GM12865 (cell line): ENCODE measurements at regions not wholly inside any gene's neighbourhood (a gene's known extent, or its start where the extent isn't known, plus 50 kb on each side); places are given as distances from the start of the nearest gene placed in this dataset.

Experiments used
- DNase-seq: peaks from one replicate; pipeline ENCODE4 v3.0.0; 2010; ENCODE audit warnings: low read depth
- H3K4me3 ChIP-seq: 2 replicates; pipeline ENCODE4 v1.5.1; 2011; ENCODE audit warnings: mild to moderate bottlenecking, low read depth, low read length, control low read depth
- TF ChIP-seq, protein P1 (sequence below): IDR thresholded peaks from 2 replicates; pipeline ENCODE4 v1.5.1; 2011; ENCODE audit warnings: low read length, control low read depth, low read depth, inconsistent platforms; ENCODE audit not compliant: insufficient read depth; ENCODE audit errors: missing control alignments

DNA sequence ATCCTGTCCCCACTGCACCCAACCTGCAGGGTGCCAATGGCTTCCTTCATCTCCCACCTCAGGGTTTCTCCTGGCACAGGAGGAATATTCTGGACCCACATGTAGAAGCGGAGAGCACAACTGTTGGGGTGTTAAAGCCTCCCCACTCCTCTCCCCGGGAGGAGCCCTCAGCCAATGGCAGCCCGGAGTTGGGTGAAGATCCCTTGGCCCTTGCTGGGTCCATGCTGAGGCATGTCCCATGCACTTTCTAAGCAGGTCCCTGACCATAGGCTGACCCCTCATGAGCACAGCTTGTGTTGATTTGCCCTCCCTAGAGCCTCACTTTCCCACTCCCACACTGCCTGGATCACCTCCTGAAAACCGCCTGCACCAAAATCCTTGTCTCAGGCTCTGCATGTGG, 97.2 kb upstream of the PMEPA1 start:
- no peak overlapping the region for H3K4me3 ChIP-seq
- DNase-seq: no peak
- TF ChIP-seq, protein P1, sequence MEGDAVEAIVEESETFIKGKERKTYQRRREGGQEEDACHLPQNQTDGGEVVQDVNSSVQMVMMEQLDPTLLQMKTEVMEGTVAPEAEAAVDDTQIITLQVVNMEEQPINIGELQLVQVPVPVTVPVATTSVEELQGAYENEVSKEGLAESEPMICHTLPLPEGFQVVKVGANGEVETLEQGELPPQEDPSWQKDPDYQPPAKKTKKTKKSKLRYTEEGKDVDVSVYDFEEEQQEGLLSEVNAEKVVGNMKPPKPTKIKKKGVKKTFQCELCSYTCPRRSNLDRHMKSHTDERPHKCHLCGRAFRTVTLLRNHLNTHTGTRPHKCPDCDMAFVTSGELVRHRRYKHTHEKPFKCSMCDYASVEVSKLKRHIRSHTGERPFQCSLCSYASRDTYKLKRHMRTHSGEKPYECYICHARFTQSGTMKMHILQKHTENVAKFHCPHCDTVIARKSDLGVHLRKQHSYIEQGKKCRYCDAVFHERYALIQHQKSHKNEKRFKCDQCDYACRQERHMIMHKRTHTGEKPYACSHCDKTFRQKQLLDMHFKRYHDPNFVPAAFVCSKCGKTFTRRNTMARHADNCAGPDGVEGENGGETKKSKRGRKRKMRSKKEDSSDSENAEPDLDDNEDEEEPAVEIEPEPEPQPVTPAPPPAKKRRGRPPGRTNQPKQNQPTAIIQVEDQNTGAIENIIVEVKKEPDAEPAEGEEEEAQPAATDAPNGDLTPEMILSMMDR: no peak

DNA sequence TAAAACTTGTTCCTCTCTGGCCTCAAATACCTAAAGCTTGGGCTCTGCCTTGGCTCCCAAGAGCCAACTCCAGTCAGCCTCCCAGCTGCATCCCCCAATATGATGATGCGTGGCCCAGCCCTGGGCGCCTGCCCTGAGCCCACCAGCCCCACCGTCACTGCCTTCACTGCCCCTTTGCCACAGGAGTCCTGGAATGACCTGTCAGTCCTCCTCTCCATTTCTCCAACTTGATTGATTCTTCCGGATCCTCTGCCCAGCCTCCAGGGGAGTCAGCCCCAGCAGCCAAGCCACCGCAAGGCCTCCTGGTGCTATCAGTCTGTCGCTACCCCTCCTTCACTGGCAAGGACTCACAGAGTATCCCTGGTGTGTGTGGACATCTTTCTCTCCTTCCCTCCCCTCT, 96.7 kb upstream of the PMEPA1 start:
- H3K4me3 ChIP-seq: no peak overlapping the region
- TF ChIP-seq, protein P1: no peak
- DNase-seq: no peak

DNA sequence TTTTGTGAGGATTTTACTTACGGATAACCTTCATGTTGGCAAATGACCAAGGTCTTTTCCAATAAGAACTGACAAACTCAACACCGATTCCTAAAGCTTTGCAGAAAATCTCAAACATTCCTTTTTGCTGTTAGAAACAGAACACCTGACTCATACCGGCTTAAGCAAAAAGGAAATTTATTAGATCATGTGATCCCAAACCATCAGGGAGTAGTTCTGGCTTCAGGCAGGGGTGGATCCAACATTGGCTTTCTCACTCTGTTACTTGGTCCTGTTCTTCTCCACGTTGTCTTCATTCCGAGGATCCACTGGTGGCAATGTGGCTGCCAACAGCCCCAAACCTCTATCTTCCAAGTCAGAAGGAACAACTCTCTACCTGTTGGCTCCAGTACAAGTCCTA, 95.9 kb upstream of the PMEPA1 start:
- TF ChIP-seq, protein P1: no peak
- DNase-seq: no peak
- H3K4me3 ChIP-seq: no peak overlapping the region

DNA sequence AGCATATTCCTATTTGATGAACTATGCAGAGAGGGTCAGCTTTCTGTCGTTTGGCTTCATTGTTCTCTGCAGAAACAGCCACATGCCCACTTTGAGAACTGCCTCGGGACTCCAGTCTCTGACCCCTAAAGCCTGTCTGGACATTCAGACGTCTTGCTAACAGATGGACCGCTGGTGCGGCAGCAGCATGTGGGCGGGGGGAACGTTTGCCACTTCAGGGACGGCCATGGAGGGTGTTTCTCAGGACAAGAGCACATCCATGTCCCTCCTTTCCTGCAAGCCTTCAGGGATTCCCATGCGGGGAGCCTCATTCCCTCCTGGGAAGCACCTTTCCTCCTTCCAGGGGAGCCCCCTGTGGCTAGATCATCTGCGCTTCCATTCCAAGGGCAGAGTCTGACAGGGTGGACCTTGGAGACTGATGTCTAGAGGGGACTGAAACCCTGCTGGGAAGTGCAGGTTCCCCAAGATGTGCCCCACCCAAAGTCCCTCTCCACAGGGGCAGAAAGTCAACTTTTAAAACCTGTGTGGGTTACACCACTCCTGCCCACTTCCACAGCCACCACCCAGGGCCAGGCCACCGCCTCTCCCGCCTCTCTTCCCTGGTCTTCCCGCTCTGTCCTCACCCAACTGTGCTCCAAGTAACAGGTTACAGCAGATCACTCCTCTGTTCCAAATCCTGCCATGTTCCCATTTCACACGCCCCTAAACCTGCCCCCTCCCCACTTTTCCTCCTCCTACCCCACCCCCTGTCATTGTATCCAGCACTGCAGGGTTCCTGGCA, 94.8 kb upstream of the PMEPA1 start:
- DNase-seq: no peak
- H3K4me3 ChIP-seq: no peak overlapping the region
- TF ChIP-seq, protein P1: no peak

DNA sequence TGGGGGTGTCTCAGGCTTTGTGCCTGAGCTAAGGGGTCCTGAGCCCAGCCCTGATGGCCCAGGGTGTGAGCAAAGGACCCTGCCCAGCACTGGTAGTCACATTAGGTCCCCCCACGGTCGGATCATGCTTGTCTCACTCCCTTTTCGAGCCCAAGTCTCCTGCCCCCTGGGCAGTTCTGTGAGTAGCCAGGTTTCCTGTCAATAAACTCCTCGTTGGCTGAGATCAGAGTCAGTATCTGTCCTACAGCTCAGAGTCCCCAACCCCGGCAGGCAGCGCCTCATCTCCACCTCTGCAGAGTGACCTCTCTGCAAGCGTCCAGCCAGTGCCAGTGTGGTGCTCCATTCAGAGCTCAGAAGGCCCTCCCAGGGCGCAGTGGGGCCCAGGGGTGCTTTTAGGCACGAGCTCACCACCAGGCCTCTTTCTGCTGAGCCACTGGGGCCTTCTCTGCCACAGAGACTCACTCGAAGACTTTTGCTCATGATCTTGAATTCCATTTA, 93.7 kb upstream of the PMEPA1 start:
- TF ChIP-seq, protein P1: no peak
- no peak for DNase-seq
- no peak overlapping the region for H3K4me3 ChIP-seq

DNA sequence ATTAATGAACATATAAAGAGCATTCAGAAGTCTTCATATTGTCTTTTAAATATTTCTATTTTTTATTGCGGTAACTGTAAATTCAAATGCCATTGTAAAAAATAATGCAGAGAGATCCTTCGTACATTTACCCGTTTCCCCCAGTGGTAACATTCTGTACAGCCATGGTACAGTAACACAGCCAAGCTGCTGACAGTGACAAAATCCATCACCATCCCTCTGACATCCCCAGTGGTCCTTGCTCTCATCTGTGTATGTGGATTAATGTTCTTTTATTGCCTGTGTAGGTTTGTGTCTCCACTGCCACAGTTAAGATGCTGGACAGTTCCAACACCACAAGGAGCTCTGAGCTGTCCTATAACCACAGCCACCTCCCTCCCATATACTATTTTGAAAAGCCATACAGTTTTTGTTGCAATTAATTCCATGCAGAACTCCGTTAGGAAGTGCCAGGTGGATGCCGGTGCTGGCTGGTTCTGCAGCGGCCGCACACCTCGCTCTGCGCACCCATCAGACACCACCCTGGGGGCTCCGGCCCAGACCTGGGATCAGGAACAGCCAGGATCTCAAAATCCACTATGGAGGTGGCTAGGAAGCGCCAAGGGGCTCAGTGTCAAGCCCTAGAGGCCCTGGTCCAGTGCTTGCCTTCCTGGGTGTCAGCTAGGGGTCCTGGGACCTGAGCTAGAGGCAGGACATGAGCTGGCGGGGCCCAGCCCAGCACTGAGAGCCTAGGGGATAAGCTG, 93.1 kb upstream of the PMEPA1 start:
- no peak overlapping the region for H3K4me3 ChIP-seq
- no peak for DNase-seq
- TF ChIP-seq, protein P1: no peak
